ENCODE measurements at regions not wholly inside any gene's neighbourhood (a gene's known extent, or its start where the extent isn't known, plus 50 kb on each side); places are given as distances from the start of the nearest gene placed in this dataset.

- DNase-seq (ENCODE audit: low read depth, low spot score) (no peak), ATAC-seq (no peak)
- H3K27me3 ChIP-seq (ENCODE audit: control insufficient read depth, insufficient read depth, low read length), result no peaks in the 10 kb centered on the region
- H3K9me3 ChIP-seq (ENCODE audit: control insufficient read depth, insufficient read depth, low read depth, low read length), result 0 out of 2 replicates have a peak, but pooled peaks cover 7% of the 10 kb centered on the region
- ChIA-PET CTCF (no interaction called here), POLR2A (no interaction called here)
- in situ Hi-C loops (cut with HindIII; ENCODE audit: low pct_unique_long_range_greater_than_20kb, low sequenced_read_pairs), result no loop called here
- no peaks in the 10 kb centered on the region for H3K4me1 ChIP-seq (ENCODE audit: control insufficient read depth, insufficient read depth, low read length)
- intact Hi-C loops (cut with micrococcal nuclease; ENCODE audit: unreplicated experiment), result no loop called here
- TF ChIP-seq SIN3A (IDR thresholded peaks at IDR 0.05; ENCODE audit: borderline replicate concordance, insufficient read depth, low read depth, low read length), result no peak
- no peak for TF ChIP-seq TCF7L2 (IDR thresholded peaks at IDR 0.05; ENCODE audit: low read depth, low read length)
- no peak for TF ChIP-seq POLR2AphosphoS5 (IDR thresholded peaks at IDR 0.05; ENCODE audit: low read depth, low read length)
- no peak for TF ChIP-seq REST (IDR thresholded peaks at IDR 0.05; ENCODE audit: insufficient read depth in 1 of 2, low read depth in 2 of 2, low read length in 1 of 2)
- no peak for TF ChIP-seq CTCF (IDR thresholded peaks at IDR 0.05)
- H3K4me3 ChIP-seq (ENCODE audit: low read depth in 2 of 2, low read length in 2 of 2), result no peak overlapping the region
- H3K27ac ChIP-seq (ENCODE audit: low read length), result no peak overlapping the region
- BruUV-seq (replicated peaks), result no TSS peak
- no peaks in the 10 kb centered on the region for H3K36me3 ChIP-seq (ENCODE audit: control insufficient read depth, insufficient read depth, low read length)
These were observed 87.8 kb downstream of the COL6A6 start for GRCh38 chr3:130604806-130605205.

GRCh38 chr3:130606336-130606735 lies 89.4 kb downstream of the COL6A6 start:
- no peaks in the 10 kb centered on the region for H3K4me1 ChIP-seq (ENCODE audit: control insufficient read depth, insufficient read depth, low read length)
- CTCF ChIA-PET, result no interaction called here
- no peak for TF ChIP-seq REST (IDR thresholded peaks at IDR 0.05; ENCODE audit: insufficient read depth in 1 of 2, low read depth in 2 of 2, low read length in 1 of 2)
- no peak for TF ChIP-seq TCF7L2 (IDR thresholded peaks at IDR 0.05; ENCODE audit: low read depth, low read length)
- no peak for TF ChIP-seq CTCF (IDR thresholded peaks at IDR 0.05)
- TF ChIP-seq POLR2AphosphoS5 (IDR thresholded peaks at IDR 0.05; ENCODE audit: low read depth, low read length), result no peak
- no peak for TF ChIP-seq SIN3A (IDR thresholded peaks at IDR 0.05; ENCODE audit: borderline replicate concordance, insufficient read depth, low read depth, low read length)
- ATAC-seq, result no peak
- no peak overlapping the region for H3K4me3 ChIP-seq (ENCODE audit: low read depth in 2 of 2, low read length in 2 of 2)
- no peak for DNase-seq (ENCODE audit: low read depth, low spot score)
- POLR2A ChIA-PET, result no interaction called here
- in situ Hi-C loops (cut with HindIII; ENCODE audit: low pct_unique_long_range_greater_than_20kb, low sequenced_read_pairs) (no loop called here), intact Hi-C loops (cut with micrococcal nuclease; ENCODE audit: unreplicated experiment) (no loop called here)
- BruUV-seq (replicated peaks), result no TSS peak
- H3K27ac ChIP-seq (ENCODE audit: low read length), result no peak overlapping the region
- no peaks in the 10 kb centered on the region for H3K36me3 ChIP-seq (ENCODE audit: control insufficient read depth, insufficient read depth, low read length)
- no peaks in the 10 kb centered on the region for H3K27me3 ChIP-seq (ENCODE audit: control insufficient read depth, insufficient read depth, low read length)
- H3K9me3 ChIP-seq (ENCODE audit: control insufficient read depth, insufficient read depth, low read depth, low read length), result 0 out of 2 replicates have a peak, but pooled peaks cover 7% of the 10 kb centered on the region

Measured in Panc1 (cell line).